Activated CD4-positive, alpha-beta T cell treated with anti-CD3 and anti-CD28 coated beads, Interleukin-2, amount 10 ng/mL, durations not matched to agents 24 days and 14 days (primary cell): ENCODE measurements at regions not wholly inside any gene's neighbourhood (a gene's known extent, or its start where the extent isn't known, plus 50 kb on each side); places are given as distances from the start of the nearest gene placed in this dataset.

Experiments
- DNase-seq: peaks from one replicate; pipeline ENCODE4 v3.0.0; 2022
- H3K27ac Mint-ChIP-seq: one replicate; pipeline ENCODE4 v1.8.0; 2022; ENCODE audit warnings: mild to moderate bottlenecking, mixed read lengths
- H3K27me3 Mint-ChIP-seq: one replicate; pipeline ENCODE4 v1.8.0; 2022; ENCODE audit warnings: mixed read lengths
- H3K36me3 Mint-ChIP-seq: one replicate; pipeline ENCODE4 v1.8.0; 2022; ENCODE audit warnings: low read depth, mild to moderate bottlenecking, mixed read lengths
- H3K4me1 Mint-ChIP-seq: one replicate; pipeline ENCODE4 v1.8.0; 2021; ENCODE audit warnings: mixed read lengths
- H3K4me3 Mint-ChIP-seq: one replicate; pipeline ENCODE4 v1.8.0; 2022; ENCODE audit warnings: mild to moderate bottlenecking, moderate library complexity, mixed read lengths
- H3K9me3 Mint-ChIP-seq: one replicate; pipeline ENCODE4 v1.8.0; 2021; ENCODE audit warnings: mixed read lengths
- intact Hi-C: fragments of 100-400 bp; cut with micrococcal nuclease; formaldehyde crosslinking; loops from one replicate; pipeline ENCODE4 v1.15.1; 2023

GRCh38 chr14:48936849-48937248 is 649.3 kb downstream of the RPS29 start:
- no peaks in the 10 kb centered on the region for H3K4me1 Mint-ChIP-seq
- H3K27ac Mint-ChIP-seq = no peak overlapping the region
- DNase-seq = no peak
- no peaks in the 10 kb centered on the region for H3K9me3 Mint-ChIP-seq
- intact Hi-C loops = loop anchor here (5.0 kb wide), 1 partner anchor 790 kb away; no protein-coding TSS in a partner anchor
- H3K4me3 Mint-ChIP-seq = no peak overlapping the region
- no peaks in the 10 kb centered on the region for H3K27me3 Mint-ChIP-seq
- H3K36me3 Mint-ChIP-seq = no peaks in the 10 kb centered on the region

DNA sequence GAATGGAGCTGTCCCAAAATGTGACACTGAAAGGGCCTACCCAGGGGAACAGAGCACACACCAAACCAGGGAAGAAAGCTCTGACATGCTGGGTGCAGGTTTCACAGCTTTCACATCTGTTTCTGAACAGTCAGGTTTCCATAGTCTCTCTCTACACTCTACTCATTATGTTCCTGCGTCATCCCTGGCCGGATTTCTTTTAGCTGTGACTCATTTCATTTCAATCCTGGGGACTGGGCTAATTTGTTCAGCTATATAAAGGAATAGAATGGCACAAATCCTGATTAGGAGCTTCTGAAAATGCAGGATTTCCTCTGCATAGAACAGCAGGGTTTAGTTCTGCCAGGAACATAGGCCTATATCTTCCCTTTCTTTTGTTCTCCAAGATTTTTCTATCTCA is 649.8 kb downstream of the RPS29 start:
- Mint-ChIP-seq H3K4me1 (no peaks in the 10 kb centered on the region), H3K9me3 (no peaks in the 10 kb centered on the region), H3K27me3 (no peaks in the 10 kb centered on the region), H3K4me3 (no peak overlapping the region), H3K36me3 (no peaks in the 10 kb centered on the region), H3K27ac (no peak overlapping the region)
- DNase-seq = no peak
- intact Hi-C loops = loop anchor here (5.0 kb wide), 1 partner anchor 789 kb away; no protein-coding TSS in a partner anchor

DNA sequence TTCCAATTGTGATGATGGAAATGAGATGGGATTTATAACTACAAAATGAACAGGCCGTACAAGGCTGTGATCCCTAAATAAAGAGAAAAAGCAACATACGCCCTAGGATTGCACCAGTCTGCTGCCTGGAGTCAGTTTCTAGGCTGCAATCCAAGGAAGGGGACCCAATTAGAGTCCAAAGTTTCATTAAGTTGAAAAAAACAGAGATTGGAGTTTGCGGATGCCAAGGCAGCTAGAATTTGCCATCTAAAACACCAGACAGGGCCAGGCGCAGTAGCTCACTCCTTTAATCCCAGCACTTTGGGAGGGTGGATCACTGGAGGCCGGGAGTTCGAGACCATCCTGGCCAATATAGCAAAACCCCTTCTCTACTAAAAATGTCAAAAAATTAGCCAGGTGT is 661.0 kb downstream of the RPS29 start:
- H3K4me3 Mint-ChIP-seq = no peak overlapping the region
- H3K27me3 Mint-ChIP-seq = no peaks in the 10 kb centered on the region
- H3K27ac Mint-ChIP-seq = no peak overlapping the region
- no peak for DNase-seq
- intact Hi-C loops = no loop called here
- H3K4me1 Mint-ChIP-seq = no peaks in the 10 kb centered on the region
- H3K36me3 Mint-ChIP-seq = no peaks in the 10 kb centered on the region
- H3K9me3 Mint-ChIP-seq = no peaks in the 10 kb centered on the region

DNA sequence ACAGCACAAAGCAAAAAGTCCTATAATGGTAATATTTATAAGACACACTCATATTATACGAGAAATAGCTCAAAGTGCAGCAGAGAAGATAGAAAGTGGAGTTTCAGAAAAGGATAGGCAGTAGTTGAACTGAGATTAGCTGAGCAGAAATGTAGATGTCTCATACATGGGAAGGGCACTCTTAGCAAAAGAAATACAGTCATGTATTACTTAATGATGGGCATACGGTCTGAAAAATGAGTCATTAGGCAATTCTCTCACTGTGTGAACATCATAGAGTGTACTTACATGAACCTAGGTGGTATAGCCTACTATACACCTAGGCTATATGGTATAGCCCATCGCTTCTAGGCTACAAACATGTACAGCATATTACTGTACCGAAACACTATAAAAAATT is 671.3 kb downstream of the RPS29 start:
- no peaks in the 10 kb centered on the region for H3K27me3 Mint-ChIP-seq
- H3K9me3 Mint-ChIP-seq = no peaks in the 10 kb centered on the region
- H3K4me1 Mint-ChIP-seq = no peaks in the 10 kb centered on the region
- DNase-seq = no peak
- H3K36me3 Mint-ChIP-seq = no peaks in the 10 kb centered on the region
- H3K27ac Mint-ChIP-seq = no peak overlapping the region
- intact Hi-C loops = no loop called here
- H3K4me3 Mint-ChIP-seq = no peak overlapping the region

DNA sequence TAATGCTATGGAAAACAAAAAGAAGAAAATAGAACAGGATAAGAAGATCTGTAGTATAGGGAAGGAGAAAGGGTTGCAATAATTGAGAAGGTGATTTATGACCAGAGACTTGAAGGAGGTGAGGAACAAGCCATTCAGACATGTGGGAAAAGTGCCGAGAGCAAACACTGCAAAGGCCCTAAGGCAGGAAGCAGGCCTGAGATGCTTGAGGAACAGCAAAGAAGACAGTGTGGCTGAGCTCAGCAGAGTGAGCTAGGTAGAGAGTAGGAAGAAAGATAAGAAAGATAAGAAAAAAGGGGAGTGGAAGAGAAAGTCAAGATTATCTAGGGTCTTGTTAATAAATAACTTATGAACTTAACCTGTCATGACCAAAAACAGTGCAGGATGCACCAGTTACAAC is 671.8 kb downstream of the RPS29 start:
- Mint-ChIP-seq H3K4me1 (no peaks in the 10 kb centered on the region), H3K36me3 (no peaks in the 10 kb centered on the region), H3K9me3 (no peaks in the 10 kb centered on the region), H3K4me3 (no peak overlapping the region), H3K27me3 (no peaks in the 10 kb centered on the region), H3K27ac (no peak overlapping the region)
- intact Hi-C loops = no loop called here
- no peak for DNase-seq

GRCh38 chr14:48900565-48900964 is 685.6 kb downstream of the RPS29 start:
- Mint-ChIP-seq H3K27me3 (no peaks in the 10 kb centered on the region), H3K36me3 (no peaks in the 10 kb centered on the region), H3K27ac (no peak overlapping the region), H3K4me3 (no peak overlapping the region), H3K9me3 (no peaks in the 10 kb centered on the region), H3K4me1 (no peaks in the 10 kb centered on the region)
- intact Hi-C loops = no loop called here
- DNase-seq = no peak

DNA sequence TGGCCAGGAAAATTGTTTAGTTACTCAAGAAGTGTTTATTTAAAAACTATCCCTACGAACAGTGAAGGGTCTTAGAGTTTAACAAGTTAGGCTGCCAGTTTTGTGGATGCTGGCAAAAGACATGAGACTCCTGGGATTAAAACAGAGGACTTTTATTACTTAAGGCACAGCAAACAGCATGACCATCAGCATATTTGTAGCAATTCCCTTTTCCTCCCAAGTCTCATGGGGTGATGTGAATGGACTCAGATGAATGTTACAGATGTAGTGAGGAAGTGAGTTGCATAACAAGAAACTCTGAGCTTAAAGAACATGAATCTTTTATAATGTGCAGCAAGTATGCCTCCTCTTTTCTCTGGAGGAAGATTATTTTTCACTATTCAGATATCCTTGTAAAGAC is 695.8 kb downstream of the RPS29 start:
- Mint-ChIP-seq H3K27ac (no peak overlapping the region), H3K4me1 (no peaks in the 10 kb centered on the region), H3K36me3 (no peaks in the 10 kb centered on the region), H3K9me3 (no peaks in the 10 kb centered on the region), H3K4me3 (no peak overlapping the region), H3K27me3 (no peaks in the 10 kb centered on the region)
- no peak for DNase-seq
- intact Hi-C loops = no loop called here

DNA sequence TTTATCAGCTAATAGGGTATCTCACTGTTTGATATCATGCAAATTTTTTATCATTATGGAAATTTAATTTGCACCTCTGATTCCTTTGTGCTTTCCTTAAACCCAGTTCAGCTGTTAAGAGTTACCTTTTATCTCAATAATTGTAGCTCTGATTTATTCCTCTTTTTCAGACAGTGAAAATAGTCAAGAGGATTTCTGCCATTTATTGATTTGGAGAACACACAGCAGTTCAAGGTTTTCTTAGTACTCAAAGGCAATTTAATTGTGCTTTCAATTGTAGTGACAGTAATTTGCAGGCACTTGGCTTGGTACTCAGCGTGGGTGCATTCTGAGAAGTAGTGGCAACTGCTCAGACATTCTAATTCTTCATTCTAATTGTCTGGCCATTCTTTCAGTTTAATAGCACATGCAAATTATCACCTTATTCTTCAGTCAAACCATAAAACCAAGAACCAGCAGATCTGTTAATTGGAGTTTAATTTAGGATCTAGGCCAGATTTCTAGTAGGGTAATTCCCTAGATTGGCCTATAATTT is 709.3 kb downstream of the RPS29 start:
- H3K4me1 Mint-ChIP-seq = no peaks in the 10 kb centered on the region

GRCh38 chr14:48874711-48875110 is 711.5 kb downstream of the RPS29 start:
- H3K4me1 Mint-ChIP-seq = no peaks in the 10 kb centered on the region
- H3K36me3 Mint-ChIP-seq = no peaks in the 10 kb centered on the region
- DNase-seq = no peak
- H3K27me3 Mint-ChIP-seq = no peaks in the 10 kb centered on the region
- H3K4me3 Mint-ChIP-seq = no peak overlapping the region
- no peaks in the 10 kb centered on the region for H3K9me3 Mint-ChIP-seq
- no peak overlapping the region for H3K27ac Mint-ChIP-seq
- intact Hi-C loops = no loop called here

More for the DNA sequence above, 709.3 kb downstream of the RPS29 start:
- intact Hi-C loops = no loop called here
- Mint-ChIP-seq H3K36me3 (no peaks in the 10 kb centered on the region), H3K4me3 (no peak overlapping the region), H3K9me3 (no peaks in the 10 kb centered on the region), H3K27ac (no peak overlapping the region), H3K27me3 (no peaks in the 10 kb centered on the region)
- no peak for DNase-seq

GRCh38 chr14:48857366-48857765 is 728.8 kb downstream of the RPS29 start:
- H3K4me3 Mint-ChIP-seq = no peak overlapping the region
- H3K36me3 Mint-ChIP-seq = no peaks in the 10 kb centered on the region
- intact Hi-C loops = no loop called here
- no peak overlapping the region for H3K27ac Mint-ChIP-seq
- DNase-seq = no peak
- H3K27me3 Mint-ChIP-seq = no peaks in the 10 kb centered on the region
- H3K4me1 Mint-ChIP-seq = no peaks in the 10 kb centered on the region
- H3K9me3 Mint-ChIP-seq = no peaks in the 10 kb centered on the region

GRCh38 chr14:48853159-48853558 is 733.0 kb downstream of the RPS29 start:
- Mint-ChIP-seq H3K4me3 (no peak overlapping the region), H3K9me3 (no peaks in the 10 kb centered on the region), H3K36me3 (no peaks in the 10 kb centered on the region), H3K4me1 (no peaks in the 10 kb centered on the region), H3K27me3 (no peaks in the 10 kb centered on the region), H3K27ac (no peak overlapping the region)
- DNase-seq = no peak
- intact Hi-C loops = no loop called here

DNA sequence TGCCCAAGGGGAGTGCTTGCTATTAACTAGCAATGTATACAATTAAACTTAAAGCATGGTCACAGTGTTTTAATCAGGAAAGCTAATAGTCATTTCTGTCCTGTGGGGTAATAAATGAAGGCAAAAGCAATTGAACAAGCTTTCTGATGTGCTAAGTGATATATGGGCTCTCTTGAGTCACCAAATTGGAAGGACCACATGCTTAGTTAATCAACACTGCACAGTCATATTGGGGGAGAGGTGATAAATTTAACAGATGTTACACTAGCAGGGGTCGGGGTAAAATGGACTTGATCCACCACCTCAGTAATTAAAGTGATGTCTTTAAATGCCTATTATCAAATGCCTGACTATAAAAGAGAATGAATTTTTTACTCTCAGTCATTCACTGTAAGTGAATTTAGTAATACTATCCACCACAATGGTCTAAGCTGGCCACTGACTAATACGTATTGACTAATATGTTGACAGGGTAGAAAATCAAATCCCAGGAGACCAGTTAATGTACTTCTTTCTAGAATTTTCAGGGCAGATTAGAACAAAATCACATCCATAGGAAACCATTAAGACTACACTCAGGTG is 736.3 kb downstream of the RPS29 start:
- intact Hi-C loops = no loop called here
- H3K9me3 Mint-ChIP-seq = no peaks in the 10 kb centered on the region
- H3K4me3 Mint-ChIP-seq = no peak overlapping the region
- no peaks in the 10 kb centered on the region for H3K36me3 Mint-ChIP-seq
- H3K27me3 Mint-ChIP-seq = no peaks in the 10 kb centered on the region
- H3K4me1 Mint-ChIP-seq = no peaks in the 10 kb centered on the region
- DNase-seq = no peak
- no peak overlapping the region for H3K27ac Mint-ChIP-seq

DNA sequence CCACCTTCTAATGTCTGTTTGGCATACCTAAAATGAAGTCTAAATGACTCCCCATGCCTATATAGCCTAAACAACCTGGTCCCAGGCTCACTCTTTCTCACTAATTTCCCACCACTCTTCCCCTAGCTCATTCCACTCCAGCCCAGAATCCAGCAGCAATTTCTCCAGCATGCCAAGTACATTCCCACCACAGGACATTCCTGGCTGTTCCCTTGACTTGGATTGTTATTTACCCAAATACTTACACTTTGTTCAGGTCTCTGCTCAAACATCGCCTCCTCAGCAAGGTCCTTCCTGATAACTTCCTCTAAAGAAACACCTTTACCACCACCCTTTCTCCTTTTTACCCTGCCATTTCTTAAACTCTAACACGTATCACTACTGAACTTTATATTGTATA is 743.4 kb downstream of the RPS29 start:
- intact Hi-C loops = no loop called here
- Mint-ChIP-seq H3K36me3 (no peaks in the 10 kb centered on the region), H3K4me3 (no peak overlapping the region), H3K9me3 (no peaks in the 10 kb centered on the region), H3K4me1 (no peaks in the 10 kb centered on the region), H3K27me3 (no peaks in the 10 kb centered on the region), H3K27ac (no peak overlapping the region)
- no peak for DNase-seq

GRCh38 chr14:48826058-48826457 is 760.1 kb downstream of the RPS29 start:
- no peaks in the 10 kb centered on the region for H3K9me3 Mint-ChIP-seq
- intact Hi-C loops = no loop called here

GRCh38 chr14:48814562-48814961 is 771.6 kb downstream of the RPS29 start:
- DNase-seq = no peak
- Mint-ChIP-seq H3K36me3 (no peaks in the 10 kb centered on the region), H3K9me3 (no peaks in the 10 kb centered on the region), H3K4me1 (no peaks in the 10 kb centered on the region), H3K27me3 (no peaks in the 10 kb centered on the region), H3K27ac (no peak overlapping the region), H3K4me3 (no peak overlapping the region)
- intact Hi-C loops = no loop called here

More at GRCh38 chr14:48826058-48826457, 760.1 kb downstream of the RPS29 start:
- H3K27ac Mint-ChIP-seq = no peak overlapping the region
- no peaks in the 10 kb centered on the region for H3K4me1 Mint-ChIP-seq
- no peaks in the 10 kb centered on the region for H3K36me3 Mint-ChIP-seq
- H3K4me3 Mint-ChIP-seq = no peak overlapping the region
- DNase-seq = no peak
- no peaks in the 10 kb centered on the region for H3K27me3 Mint-ChIP-seq
